A549 (cell line): ENCODE measurements at regions not wholly inside any gene's neighbourhood (a gene's known extent, or its start where the extent isn't known, plus 50 kb on each side); places are given as distances from the start of the nearest gene placed in this dataset.

ENCODE experiments used
- ATAC-seq, 2 experiments: fragments of 200-7000 bp in 1 of 2; fragments of >200 bp in 1 of 2; cut with Nextera tagmentation in 1 of 2; cut with Tn5 transposase in 1 of 2; 3 replicates each; pipeline versions ENCODE4 v1.8.0 to v1.9.1; 2018 to 2020; ENCODE audit warnings: mild to moderate bottlenecking in 1 of 2, moderate library complexity in 1 of 2
- CTCF ChIA-PET: fragments of 300-600 bp; sonication (Branson Sonifier 250); formaldehyde crosslinking; extraction: SDS; loops from one replicate; lab custom pipeline; 2021; ENCODE audit warnings: antibody characterized with exemption, inconsistent platforms; lab: Yijun Ruan, JAX
- POLR2A ChIA-PET: fragments of 350-600 bp; formaldehyde crosslinking; extraction: SDS; loops from one replicate; lab custom pipeline; 2021; ENCODE audit warnings: antibody characterized with exemption, inconsistent platforms; lab: Yijun Ruan, JAX
- DNase-seq, 2 experiments: peaks; one replicate each; pipeline versions ENCODE4 v3.0.0 to v3.0.0-alpha.2; 2011 to 2016; ENCODE audit warnings: low read depth in 1 of 2, low spot score in 1 of 2
- FAIRE-seq: peaks from 2 replicates; lab custom pipeline; 2011; peaks lifted over from hg19 to GRCh38; lab: Jason Lieb, UNC
- H3K27ac ChIP-seq, 2 experiments: fragments of >200 bp; sonication (Bioruptor Twin); formaldehyde crosslinking; 3 replicates each; pipeline ENCODE4 v1.5.1; 2016 to 2017
- H3K4me1 ChIP-seq: fragments of >200 bp; sonication (Bioruptor Twin); formaldehyde crosslinking; 3 replicates; pipeline ENCODE4 v1.6.1; 2016
- H3K4me2 ChIP-seq: fragments of >200 bp; sonication (Bioruptor Twin); formaldehyde crosslinking; 3 replicates; pipeline ENCODE4 v1.6.1; 2016
- H3K4me3 ChIP-seq: fragments of >200 bp; sonication (Bioruptor Twin); formaldehyde crosslinking; 3 replicates; pipeline ENCODE4 v1.5.1; 2016
- H3K9me3 ChIP-seq: fragments of >200 bp; sonication (Bioruptor Twin); formaldehyde crosslinking; 3 replicates; pipeline ENCODE4 v1.6.1; 2016
- CBX8 ChIP-seq: fragments of 200-600 bp; sonication (generic); IDR thresholded peaks from 2 replicates; pipeline ENCODE4 v1.6.1; 2016
- CEBPB ChIP-seq, 2 experiments: fragments of >200 bp in 1 of 2; sonication (Bioruptor Twin) in 1 of 2; formaldehyde crosslinking in 1 of 2; IDR thresholded peaks; 2 replicates each; pipeline ENCODE4 v1.6.1; 2012 to 2016
- CHD2 ChIP-seq: fragments of 150-350 bp; IDR thresholded peaks from 2 replicates; pipeline ENCODE4 v1.6.1; 2014; ENCODE audit warnings: low read length; ENCODE audit not compliant: partially characterized antibody
- CHD4 ChIP-seq: fragments of 200-600 bp; sonication (generic); IDR thresholded peaks from 2 replicates; pipeline ENCODE4 v1.6.1; 2016; ENCODE audit warnings: antibody characterized with exemption, mild to moderate bottlenecking, borderline replicate concordance
- CTCF ChIP-seq: fragments of >200 bp; sonication (Bioruptor Twin); formaldehyde crosslinking; IDR thresholded peaks from 3 replicates; pipeline ENCODE4 v1.5.1; 2016
- EP300 ChIP-seq, 2 experiments: fragments of >200 bp; sonication (Bioruptor Twin); formaldehyde crosslinking; IDR thresholded peaks; 2 replicates in 1 of 2; 3 replicates in 1 of 2; pipeline ENCODE4 v1.6.1; 2016 to 2017
- ESRRA ChIP-seq: fragments of 150-350 bp; IDR thresholded peaks from 2 replicates; pipeline ENCODE4 v1.6.1; 2014; ENCODE audit warnings: mild to moderate bottlenecking, low read length, borderline replicate concordance
- FOSB ChIP-seq: fragments of 250-450 bp; sonication (Bioruptor Pico); IDR thresholded peaks from 2 replicates; pipeline ENCODE4 v1.5.0; 2020; ENCODE audit warnings: mild to moderate bottlenecking, moderate library complexity
- FOSL2 ChIP-seq, 2 experiments: fragments of 450-650 bp in 1 of 2; fragments of >200 bp in 1 of 2; sonication (Bioruptor Twin) in 1 of 2; formaldehyde crosslinking; IDR thresholded peaks; 2 replicates each; pipeline versions ENCODE4 v1.5.0 to v1.6.1; 2016 to 2020; ENCODE audit warnings: mild to moderate bottlenecking in 1 of 2, moderate library complexity in 1 of 2
- HES2 ChIP-seq: fragments of >200 bp; sonication (Bioruptor Twin); formaldehyde crosslinking; IDR thresholded peaks from 2 replicates; pipeline ENCODE4 v1.6.1; 2016
- HMGXB4 ChIP-seq: fragments of 250-450 bp; sonication (Bioruptor Pico); IDR thresholded peaks from 2 replicates; pipeline ENCODE4 v1.5.0; 2021; ENCODE audit warnings: mild to moderate bottlenecking, moderate library complexity, borderline replicate concordance
- JUN ChIP-seq, 2 experiments: fragments of >200 bp; sonication (Bioruptor Twin); formaldehyde crosslinking; IDR thresholded peaks; 2 replicates in 1 of 2; 3 replicates in 1 of 2; pipeline ENCODE4 v1.6.1; 2016 to 2017
- KDM1A ChIP-seq: fragments of 200-600 bp; sonication (generic); IDR thresholded peaks from 2 replicates; pipeline ENCODE4 v1.6.1; 2016; ENCODE audit warnings: low read depth, mild to moderate bottlenecking
- MAFK ChIP-seq: fragments of 450-650 bp; IDR thresholded peaks from 2 replicates; pipeline ENCODE4 v1.6.1; 2014; ENCODE audit not compliant: partially characterized antibody
- NPAS2 ChIP-seq: fragments of 250-450 bp; sonication (Bioruptor Pico); IDR thresholded peaks from 2 replicates; pipeline ENCODE4 v1.8.0; 2022; ENCODE audit warnings: mild to moderate bottlenecking, moderate library complexity, borderline replicate concordance
- PHF8 ChIP-seq: fragments of 200-600 bp; sonication (generic); IDR thresholded peaks from 2 replicates; pipeline ENCODE4 v1.6.1; 2016; ENCODE audit warnings: low read depth, mild to moderate bottlenecking, antibody characterized with exemption, moderate library complexity, borderline replicate concordance
- POLR2A ChIP-seq: IDR thresholded peaks from 2 replicates; pipeline ENCODE4 v1.6.1; 2012; ENCODE audit warnings: mild to moderate bottlenecking, low read length
- POLR2AphosphoS2 ChIP-seq: conservative IDR thresholded peaks from 2 replicates; pipeline ENCODE4 v1.6.1; 2012; ENCODE audit warnings: low read length, improper control_type of control experiment, inconsistent platforms
- RARB ChIP-seq: fragments of 250-450 bp; sonication (Bioruptor Pico); IDR thresholded peaks from 2 replicates; pipeline ENCODE4 v1.8.0; 2021; ENCODE audit warnings: mild to moderate bottlenecking, moderate library complexity
- RFX5 ChIP-seq: fragments of 450-650 bp; IDR thresholded peaks from 2 replicates; pipeline ENCODE4 v1.7.1; 2014; ENCODE audit warnings: antibody characterized with exemption, mild to moderate bottlenecking, moderate library complexity
- SREBF2 ChIP-seq: fragments of 450-650 bp; IDR thresholded peaks from 2 replicates; pipeline ENCODE4 v1.6.1; 2014; ENCODE audit warnings: mild to moderate bottlenecking, moderate library complexity
- ZC3H11A ChIP-seq: fragments of 450-650 bp; IDR thresholded peaks from 2 replicates; pipeline ENCODE4 v1.6.1; 2014; ENCODE audit warnings: antibody characterized with exemption, mild to moderate bottlenecking
- ZSCAN20 ChIP-seq: fragments of 250-450 bp; sonication (Bioruptor Pico); IDR thresholded peaks from 2 replicates; pipeline ENCODE4 v1.8.0; 2022; ENCODE audit warnings: mild to moderate bottlenecking, moderate library complexity
- WGBS: methylation state at CpG from one replicate; pipeline ENCODE4 v1.1.6; 2017; ENCODE audit errors: missing lambda C conversion rate; 5-methylcytosine and 5-hydroxymethylcytosine counted together

- 14% methylated on average over 2 of the region's 2 CpGs for WGBS
- Histone ChIP-seq H3K27ac (no peak overlapping the region), H3K4me2 (no peak overlapping the region), H3K9me3 (no peaks in the 10 kb centered on the region), H3K4me3 (no peak overlapping the region), H3K4me1 (no peaks in the 10 kb centered on the region)
- TF ChIP-seq KDM1A (no peak), FOSL2 (IDR thresholded peaks at IDR 0.05) (no peak), FOSL2 (CRISPR knock-in tag; IDR thresholded peaks at IDR 0.05) (no peak), CBX8 (no peak), ESRRA (no peak), CHD2 (no peak), RFX5 (no peak)
- ChIA-PET POLR2A (no interaction called here), CTCF (no interaction called here)
- no peak for ATAC-seq
- DNase-seq: no peak
- no peak for FAIRE-seq
These were observed 385.3 kb downstream of the ETV1 start for GRCh38 chr7:13604178-13604577.

GRCh38 chr7:13610372-13610771 is 379.1 kb downstream of the ETV1 start:
- TF ChIP-seq ESRRA: no peak
- no peak for TF ChIP-seq HMGXB4
- TF ChIP-seq JUN (IDR thresholded peaks at IDR 0.05): no peak
- TF ChIP-seq ZC3H11A: no peak
- no peak for TF ChIP-seq FOSL2 (IDR thresholded peaks at IDR 0.05)
- TF ChIP-seq FOSL2 (CRISPR knock-in tag; IDR thresholded peaks at IDR 0.05): no peak
- TF ChIP-seq HES2: no peak
- TF ChIP-seq EP300 (IDR thresholded peaks at IDR 0.05): no peak
- no peak for TF ChIP-seq PHF8
- no peak for TF ChIP-seq NPAS2 (CRISPR knock-in tag)
- no peak for TF ChIP-seq FOSB (CRISPR knock-in tag)
- no peak for TF ChIP-seq RARB (CRISPR knock-in tag)
- no peak for TF ChIP-seq SREBF2
- TF ChIP-seq RFX5: no peak
- no peak for TF ChIP-seq CHD4
- no peak for TF ChIP-seq ZSCAN20
- no peak for TF ChIP-seq CTCF
- no peak for TF ChIP-seq POLR2A
- H3K4me2 ChIP-seq: no peak overlapping the region
- H3K4me1 ChIP-seq: no peaks in the 10 kb centered on the region
- ATAC-seq (no peak), FAIRE-seq (no peak), DNase-seq (no peak)
- H3K27ac ChIP-seq: no peak overlapping the region
- H3K4me3 ChIP-seq: no peak overlapping the region
- POLR2A ChIA-PET: no interaction called here
- 0 out of 3 replicates have a peak, but pooled peaks cover 2% of the 10 kb centered on the region for H3K9me3 ChIP-seq
- CTCF ChIA-PET: no interaction called here

GRCh38 chr7:13615679-13616078 is 373.8 kb downstream of the ETV1 start:
- WGBS: 6% methylated on average over 1 of the region's 1 CpG
- no peaks in the 10 kb centered on the region for H3K4me1 ChIP-seq
- TF ChIP-seq POLR2AphosphoS2 (no peak), SREBF2 (no peak), MAFK (peak; percentile 90), CEBPB (IDR thresholded peaks at IDR 0.05) (no peak)
- TF ChIP-seq, all 56 proteins: peak for 1
- Histone ChIP-seq H3K4me3 (no peak overlapping the region), H3K4me2 (no peak overlapping the region), H3K9me3 (0 out of 3 replicates have a peak, but pooled peaks cover 2% of the 10 kb centered on the region), H3K27ac (no peak overlapping the region)
- POLR2A ChIA-PET: no interaction called here
- ATAC-seq: no peak
- DNase-seq: no peak
- FAIRE-seq: no peak
- CTCF ChIA-PET: no interaction called here
